Stimulated activated CD4-positive, alpha-beta T cell treated with anti-CD3 and anti-CD28 coated beads, Interleukin-2, amount 100 ng/mL, for 24 hours (primary cell): ENCODE measurements at regions not wholly inside any gene's neighbourhood (a gene's known extent, or its start where the extent isn't known, plus 50 kb on each side); places are given as distances from the start of the nearest gene placed in this dataset.
"Not testable (repeated sequence)": the region's sequence is repeated elsewhere in the genome, so short reads cannot be mapped to it uniquely, and the experiment has no call there.

ENCODE experiments used
- DNase-seq, 2 donors: peaks; one replicate each; pipeline ENCODE4 v3.0.0-alpha.2; 2020

- DNase-seq, result no peak
Measured at GRCh38 chr17:36848008-36848902, 89.0 kb upstream of the LHX1 start.

GRCh38 chr17:36849020-36849419, 88.3 kb upstream of the LHX1 start:
- DNase-seq, result not testable (repeated sequence)

GRCh38 chr17:36849871-36850348, 87.4 kb upstream of the LHX1 start:
- DNase-seq, result peak; percentile 68 to 74

GRCh38 chr17:36850790-36851189, 86.5 kb upstream of the LHX1 start:
- peak in 1 of 2 donors; percentile 31 for DNase-seq

- no peak for DNase-seq
Measured at GRCh38 chr17:36851250-36851649, 86.0 kb upstream of the LHX1 start.

- not testable (repeated sequence) for DNase-seq
Measured at GRCh38 chr17:36852478-36852877, 84.8 kb upstream of the LHX1 start.

GRCh38 chr17:36854982-36855381, 82.3 kb upstream of the LHX1 start:
- no peak for DNase-seq

GRCh38 chr17:36855459-36855858, 81.8 kb upstream of the LHX1 start:
- DNase-seq, result no peak

GRCh38 chr17:36856222-36856621, 81.1 kb upstream of the LHX1 start:
- DNase-seq, result no peak

- DNase-seq, result no peak
Measured at GRCh38 chr17:36856903-36857381, 80.3 kb upstream of the LHX1 start.

- DNase-seq, result no peak
Measured at GRCh38 chr17:36857698-36858097, 79.6 kb upstream of the LHX1 start.

GRCh38 chr17:36858119-36859002, 78.9 kb upstream of the LHX1 start:
- DNase-seq, result no peak

GRCh38 chr17:36859003-36859300, 78.3 kb upstream of the LHX1 start:
- no peak for DNase-seq

- no peak for DNase-seq
Measured at GRCh38 chr17:36859706-36860105, 77.6 kb upstream of the LHX1 start.

- DNase-seq, result no peak
Measured at GRCh38 chr17:36861531-36861930, 75.7 kb upstream of the LHX1 start.

- no peak for DNase-seq
Measured at GRCh38 chr17:36862116-36862920, 75.0 kb upstream of the LHX1 start.

GRCh38 chr17:36863131-36863530, 74.1 kb upstream of the LHX1 start:
- no peak for DNase-seq

GRCh38 chr17:36863676-36864612, 73.3 kb upstream of the LHX1 start:
- DNase-seq, result no peak

- no peak for DNase-seq
Measured at GRCh38 chr17:36864827-36865430, 72.3 kb upstream of the LHX1 start.

- DNase-seq, result no peak
Measured at GRCh38 chr17:36867716-36868341, 69.4 kb upstream of the LHX1 start.

GRCh38 chr17:36868777-36869176, 68.5 kb upstream of the LHX1 start:
- no peak for DNase-seq
